Hepatocyte (in vitro differentiated cells): ENCODE measurements at regions not wholly inside any gene's neighbourhood (a gene's known extent, or its start where the extent isn't known, plus 50 kb on each side); places are given as distances from the start of the nearest gene placed in this dataset.
"Not testable (repeated sequence)": the region's sequence is repeated elsewhere in the genome, so short reads cannot be mapped to it uniquely, and the experiment has no call there.

Experiments
- DNase-seq: peaks from one replicate; pipeline ENCODE4 v3.0.0-alpha.2; 2016; ENCODE audit warnings: low spot score
- H2AFZ ChIP-seq: fragments of 200-600 bp; sonication (generic); 2 replicates; pipeline ENCODE4 v1.6.0; 2016; ENCODE audit warnings: antibody characterized with exemption, mild to moderate bottlenecking
- H3K27ac ChIP-seq: fragments of 200-600 bp; sonication (generic); 2 replicates; pipeline ENCODE4 v1.5.1; 2016; ENCODE audit warnings: mild to moderate bottlenecking
- H3K27me3 ChIP-seq: fragments of 200-600 bp; sonication (generic); 2 replicates; pipeline ENCODE4 v1.6.1; 2016
- H3K36me3 ChIP-seq: fragments of 200-600 bp; sonication (generic); replicated peaks from 2 replicates; pipeline ENCODE4 v1.5.1; 2016; ENCODE audit warnings: low read depth; ENCODE audit not compliant: insufficient read depth
- H3K4me1 ChIP-seq: fragments of 200-600 bp; sonication (generic); 2 replicates; pipeline ENCODE4 v1.5.1; 2016; ENCODE audit warnings: mild to moderate bottlenecking, moderate library complexity; ENCODE audit not compliant: insufficient read depth
- H3K4me2 ChIP-seq: fragments of 200-600 bp; sonication (generic); 2 replicates; pipeline ENCODE4 v1.6.0; 2016
- H3K4me3 ChIP-seq: fragments of 200-600 bp; sonication (generic); 2 replicates; pipeline ENCODE4 v1.5.1; 2016; ENCODE audit warnings: mild to moderate bottlenecking
- H3K79me2 ChIP-seq: fragments of 200-600 bp; sonication (generic); 2 replicates; pipeline ENCODE4 v1.6.0; 2017; ENCODE audit warnings: mild to moderate bottlenecking
- H3K9me2 ChIP-seq: fragments of 200-600 bp; sonication (generic); replicated peaks from 2 replicates; pipeline ENCODE4 v1.6.0; 2017; ENCODE audit warnings: mild to moderate bottlenecking; ENCODE audit not compliant: insufficient read depth
- H3K9me3 ChIP-seq: fragments of 200-600 bp; sonication (generic); 2 replicates; pipeline ENCODE4 v1.5.1; 2016; ENCODE audit warnings: low read depth, mild to moderate bottlenecking
- H4K20me1 ChIP-seq: fragments of 200-600 bp; sonication (generic); 2 replicates; pipeline ENCODE4 v1.6.0; 2016; ENCODE audit warnings: mild to moderate bottlenecking; ENCODE audit not compliant: insufficient read depth, poor library complexity, severe bottlenecking
- EZH2 ChIP-seq: fragments of 200-600 bp; sonication (generic); IDR thresholded peaks from 2 replicates; pipeline ENCODE4 v1.6.1; 2016; ENCODE audit warnings: antibody characterized with exemption, mild to moderate bottlenecking, borderline replicate concordance
- EZH2phosphoT487 ChIP-seq: fragments of 200-600 bp; sonication (generic); IDR thresholded peaks from one replicate; pipeline ENCODE4 v1.6.1; 2018; ENCODE audit warnings: antibody characterized with exemption, mild to moderate bottlenecking, low read depth, moderate library complexity; ENCODE audit not compliant: unreplicated experiment, severe bottlenecking
- WGBS: methylation state at CpG from one replicate; pipeline ENCODE4 v1.1.6; 2016; ENCODE audit warnings: low lambda C conversion rate; ENCODE audit errors: missing lambda C conversion rate; 5-methylcytosine and 5-hydroxymethylcytosine counted together
- TF ChIP-seq, protein P1 (sequence below): fragments of 200-600 bp; sonication (generic); IDR thresholded peaks from 2 replicates; pipeline ENCODE4 v1.5.1; 2016; ENCODE audit warnings: antibody characterized with exemption, mild to moderate bottlenecking; ENCODE audit not compliant: poor library complexity

GRCh38 chr1:82141390-82141789, 340.7 kb downstream of the ADGRL2 start:
- DNase-seq: no peak
- no peak overlapping the region for H3K4me3 ChIP-seq
- no peak overlapping the region for H3K4me2 ChIP-seq
- H3K36me3 ChIP-seq: no peaks in the 10 kb centered on the region
- no peak overlapping the region for H2AFZ ChIP-seq
- no peaks in the 10 kb centered on the region for H3K4me1 ChIP-seq
- TF ChIP-seq, protein P1, sequence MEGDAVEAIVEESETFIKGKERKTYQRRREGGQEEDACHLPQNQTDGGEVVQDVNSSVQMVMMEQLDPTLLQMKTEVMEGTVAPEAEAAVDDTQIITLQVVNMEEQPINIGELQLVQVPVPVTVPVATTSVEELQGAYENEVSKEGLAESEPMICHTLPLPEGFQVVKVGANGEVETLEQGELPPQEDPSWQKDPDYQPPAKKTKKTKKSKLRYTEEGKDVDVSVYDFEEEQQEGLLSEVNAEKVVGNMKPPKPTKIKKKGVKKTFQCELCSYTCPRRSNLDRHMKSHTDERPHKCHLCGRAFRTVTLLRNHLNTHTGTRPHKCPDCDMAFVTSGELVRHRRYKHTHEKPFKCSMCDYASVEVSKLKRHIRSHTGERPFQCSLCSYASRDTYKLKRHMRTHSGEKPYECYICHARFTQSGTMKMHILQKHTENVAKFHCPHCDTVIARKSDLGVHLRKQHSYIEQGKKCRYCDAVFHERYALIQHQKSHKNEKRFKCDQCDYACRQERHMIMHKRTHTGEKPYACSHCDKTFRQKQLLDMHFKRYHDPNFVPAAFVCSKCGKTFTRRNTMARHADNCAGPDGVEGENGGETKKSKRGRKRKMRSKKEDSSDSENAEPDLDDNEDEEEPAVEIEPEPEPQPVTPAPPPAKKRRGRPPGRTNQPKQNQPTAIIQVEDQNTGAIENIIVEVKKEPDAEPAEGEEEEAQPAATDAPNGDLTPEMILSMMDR: no peak
- TF ChIP-seq EZH2phosphoT487: no peak
- no peak for TF ChIP-seq EZH2
- no peaks in the 10 kb centered on the region for H3K79me2 ChIP-seq
- no peaks in the 10 kb centered on the region for H4K20me1 ChIP-seq
- H3K9me3 ChIP-seq: no peaks in the 10 kb centered on the region
- H3K9me2 ChIP-seq: no peaks in the 10 kb centered on the region
- WGBS: 78% methylated on average over 2 of the region's 2 CpGs
- no peaks in the 10 kb centered on the region for H3K27me3 ChIP-seq
- H3K27ac ChIP-seq: no peak overlapping the region

GRCh38 chr1:82139751-82140468, 339.2 kb downstream of the ADGRL2 start:
- H2AFZ ChIP-seq: no peak overlapping the region
- no peak overlapping the region for H3K4me3 ChIP-seq
- no peak for DNase-seq
- H3K9me2 ChIP-seq: no peaks in the 10 kb centered on the region
- H3K27me3 ChIP-seq: no peaks in the 10 kb centered on the region
- WGBS: 96% methylated on average over 8 of the region's 8 CpGs
- no peaks in the 10 kb centered on the region for H3K79me2 ChIP-seq
- no peak overlapping the region for H3K4me2 ChIP-seq
- no peaks in the 10 kb centered on the region for H3K36me3 ChIP-seq
- no peak overlapping the region for H3K27ac ChIP-seq
- TF ChIP-seq EZH2phosphoT487 (no peak), EZH2 (no peak)
- TF ChIP-seq, protein P1: no peak
- H3K9me3 ChIP-seq: no peaks in the 10 kb centered on the region
- H3K4me1 ChIP-seq: no peaks in the 10 kb centered on the region
- H4K20me1 ChIP-seq: no peaks in the 10 kb centered on the region

DNA sequence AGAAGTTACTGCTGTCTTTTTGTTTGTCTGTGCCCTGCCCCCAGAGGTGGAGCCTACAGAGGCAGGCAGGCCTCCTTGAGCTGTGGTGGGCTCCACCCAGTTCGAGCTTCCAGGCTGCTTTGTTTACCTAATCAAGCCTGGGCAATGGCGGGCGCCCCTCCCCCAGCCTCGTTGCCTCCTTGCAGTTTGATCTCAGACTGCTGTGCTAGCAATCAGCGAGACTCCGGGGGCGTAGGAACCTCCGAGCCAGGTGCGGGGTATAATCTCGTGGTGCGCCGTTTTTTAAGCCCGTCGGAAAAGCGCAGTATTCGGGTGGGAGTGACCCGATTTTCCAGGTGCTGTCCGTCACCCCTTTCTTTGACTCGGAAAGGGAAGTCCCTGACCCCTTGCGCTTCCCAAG, 335.6 kb downstream of the ADGRL2 start:
- H3K4me2 ChIP-seq, H3K36me3 ChIP-seq, H2AFZ ChIP-seq, DNase-seq, H3K4me3 ChIP-seq, H3K9me2 ChIP-seq, H3K79me2 ChIP-seq, H3K27ac ChIP-seq, H3K4me1 ChIP-seq, H3K27me3 ChIP-seq, H3K9me3 ChIP-seq, H4K20me1 ChIP-seq: not testable (repeated sequence)
- 68% methylated on average over 19 of the region's 20 CpGs for WGBS

DNA sequence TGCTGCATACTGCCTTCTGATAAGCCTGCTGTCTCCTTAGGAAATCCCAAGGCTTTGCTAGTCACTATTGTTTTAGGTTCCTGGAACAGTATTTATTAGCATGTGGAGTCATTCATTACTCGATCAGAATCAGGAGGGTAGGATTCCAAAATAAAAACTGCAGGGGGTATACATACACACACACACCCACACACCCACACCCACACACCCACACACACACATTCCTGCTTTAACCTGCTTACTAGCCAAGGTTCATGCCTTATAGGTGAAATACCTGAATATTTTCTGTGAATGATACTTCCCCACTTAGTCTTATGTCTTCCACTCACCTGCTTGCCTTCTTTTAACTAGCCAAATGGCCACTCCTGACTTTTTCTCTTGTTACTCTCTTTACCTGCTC, 325.1 kb downstream of the ADGRL2 start:
- no peak for DNase-seq
- H3K4me1 ChIP-seq: no peaks in the 10 kb centered on the region
- no peak overlapping the region for H3K27ac ChIP-seq
- H3K36me3 ChIP-seq: no peaks in the 10 kb centered on the region
- no peak overlapping the region for H3K4me3 ChIP-seq
- no peaks in the 10 kb centered on the region for H4K20me1 ChIP-seq
- H3K9me3 ChIP-seq: no peaks in the 10 kb centered on the region
- H3K27me3 ChIP-seq: no peaks in the 10 kb centered on the region
- no peak overlapping the region for H2AFZ ChIP-seq
- 38% methylated on average over 1 of the region's 1 CpG for WGBS
- H3K79me2 ChIP-seq: no peaks in the 10 kb centered on the region
- TF ChIP-seq EZH2: no peak
- TF ChIP-seq EZH2phosphoT487: no peak
- TF ChIP-seq, protein P1: no peak
- no peaks in the 10 kb centered on the region for H3K9me2 ChIP-seq
- no peak overlapping the region for H3K4me2 ChIP-seq
